PC-9 (cell line): ENCODE measurements at regions not wholly inside any gene's neighbourhood (a gene's known extent, or its start where the extent isn't known, plus 50 kb on each side); places are given as distances from the start of the nearest gene placed in this dataset.

Experiments used
- BruUV-seq: library from RNA; stranded (reverse); fragments of 400-500 nt; replicated peaks from 2 replicates; lab custom pipeline; 2021; lab: Mats Ljungman, UMichigan
- CTCF ChIA-PET: fragments of 300-600 bp; sonication (Branson Sonifier 250); formaldehyde crosslinking; loops from one replicate; lab custom pipeline; 2022; ENCODE audit warnings: antibody characterized with exemption; lab: Charles Lee
- POLR2A ChIA-PET: fragments of 300-600 bp; sonication (Branson Sonifier 250); formaldehyde crosslinking; loops from one replicate; lab custom pipeline; 2022; ENCODE audit warnings: antibody characterized with exemption; ENCODE audit not compliant: unreplicated experiment; lab: Charles Lee
- DNase-seq, 2 experiments: peaks; one replicate each; pipeline versions ENCODE4 v3.0.0 to v3.0.0-alpha.2; 2015 to 2022; ENCODE audit warnings: mixed read lengths in 1 of 2
- H2AFZ ChIP-seq: fragments of 200-600 bp; sonication (generic); 2 replicates; pipeline ENCODE4 v1.8.1; 2017; ENCODE audit warnings: antibody characterized with exemption
- H3F3A ChIP-seq: fragments of 200-600 bp; sonication (generic); 2 replicates; pipeline ENCODE4 v1.8.1; 2017; ENCODE audit warnings: antibody characterized with exemption, mild to moderate bottlenecking, low read depth; ENCODE audit not compliant: insufficient read depth
- H3K27ac ChIP-seq: fragments of 200-600 bp; sonication (generic); 2 replicates; pipeline ENCODE4 v1.6.1; 2016; ENCODE audit warnings: mixed run types
- H3K27me3 ChIP-seq: fragments of 200-600 bp; sonication (generic); 2 replicates; pipeline ENCODE4 v1.6.1; 2016; ENCODE audit warnings: low read depth, mixed run types; ENCODE audit not compliant: insufficient read depth
- H3K36me3 ChIP-seq: fragments of 200-600 bp; sonication (generic); 2 replicates; pipeline ENCODE4 v1.6.1; 2016; ENCODE audit warnings: low read depth, mixed run types
- H3K4me1 ChIP-seq: fragments of 200-600 bp; sonication (generic); replicated peaks from 2 replicates; pipeline ENCODE4 v1.6.1; 2016; ENCODE audit warnings: mixed run types; ENCODE audit not compliant: insufficient read depth
- H3K4me2 ChIP-seq: fragments of 200-600 bp; sonication (generic); 2 replicates; pipeline ENCODE4 v1.6.1; 2017; ENCODE audit warnings: mixed run types
- H3K4me3 ChIP-seq: fragments of 200-600 bp; sonication (generic); 2 replicates; pipeline ENCODE4 v1.6.1; 2016; ENCODE audit warnings: mixed run types
- H3K79me2 ChIP-seq: fragments of 200-600 bp; sonication (generic); 2 replicates; pipeline ENCODE4 v1.6.1; 2017; ENCODE audit warnings: low read depth, mixed run types
- H3K9me2 ChIP-seq: fragments of 200-600 bp; sonication (generic); 2 replicates; pipeline ENCODE4 v1.8.1; 2017; ENCODE audit warnings: mild to moderate bottlenecking; ENCODE audit not compliant: insufficient read depth
- H3K9me3 ChIP-seq: fragments of 200-600 bp; sonication (generic); 2 replicates; pipeline ENCODE4 v1.8.1; 2016; ENCODE audit warnings: low read depth; ENCODE audit not compliant: insufficient read depth
- H4K20me1 ChIP-seq: fragments of 200-600 bp; sonication (generic); 2 replicates; pipeline ENCODE4 v1.8.1; 2017; ENCODE audit not compliant: insufficient read depth
- EZH2 ChIP-seq: fragments of 200-600 bp; sonication (generic); IDR thresholded peaks from 2 replicates; pipeline ENCODE4 v1.8.0; 2017; ENCODE audit warnings: antibody characterized with exemption, low read depth
- intact Hi-C: fragments of 100-400 bp; cut with micrococcal nuclease; formaldehyde crosslinking; loops from one replicate; pipeline ENCODE4 v1.10.0; 2022; ENCODE audit not compliant: unreplicated experiment
- TF ChIP-seq, protein P1 (sequence below): fragments of 200-600 bp; sonication (generic); conservative IDR thresholded peaks from 2 replicates; pipeline ENCODE4 v1.6.1; 2017; ENCODE audit warnings: mixed run types, antibody characterized with exemption, mild to moderate bottlenecking, moderate library complexity

- Histone ChIP-seq H3K79me2 (no peaks in the 10 kb centered on the region), H3K4me2 (no peak overlapping the region), H3K4me1 (no peaks in the 10 kb centered on the region), H3K9me3 (no peaks in the 10 kb centered on the region), H3K4me3 (no peak overlapping the region), H3K9me2 (no peaks in the 10 kb centered on the region), H4K20me1 (no peaks in the 10 kb centered on the region), H3F3A (no peaks in the 10 kb centered on the region), H3K27ac (no peak overlapping the region), H3K36me3 (no peaks in the 10 kb centered on the region), H2AFZ (no peak overlapping the region), H3K27me3 (peaks cover 44% of the 10 kb centered on the region)
- BruUV-seq, result no TSS peak
- TF ChIP-seq, protein P1, sequence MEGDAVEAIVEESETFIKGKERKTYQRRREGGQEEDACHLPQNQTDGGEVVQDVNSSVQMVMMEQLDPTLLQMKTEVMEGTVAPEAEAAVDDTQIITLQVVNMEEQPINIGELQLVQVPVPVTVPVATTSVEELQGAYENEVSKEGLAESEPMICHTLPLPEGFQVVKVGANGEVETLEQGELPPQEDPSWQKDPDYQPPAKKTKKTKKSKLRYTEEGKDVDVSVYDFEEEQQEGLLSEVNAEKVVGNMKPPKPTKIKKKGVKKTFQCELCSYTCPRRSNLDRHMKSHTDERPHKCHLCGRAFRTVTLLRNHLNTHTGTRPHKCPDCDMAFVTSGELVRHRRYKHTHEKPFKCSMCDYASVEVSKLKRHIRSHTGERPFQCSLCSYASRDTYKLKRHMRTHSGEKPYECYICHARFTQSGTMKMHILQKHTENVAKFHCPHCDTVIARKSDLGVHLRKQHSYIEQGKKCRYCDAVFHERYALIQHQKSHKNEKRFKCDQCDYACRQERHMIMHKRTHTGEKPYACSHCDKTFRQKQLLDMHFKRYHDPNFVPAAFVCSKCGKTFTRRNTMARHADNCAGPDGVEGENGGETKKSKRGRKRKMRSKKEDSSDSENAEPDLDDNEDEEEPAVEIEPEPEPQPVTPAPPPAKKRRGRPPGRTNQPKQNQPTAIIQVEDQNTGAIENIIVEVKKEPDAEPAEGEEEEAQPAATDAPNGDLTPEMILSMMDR, result no peak
- no peak for TF ChIP-seq EZH2
- intact Hi-C loops, result no loop called here
- ChIA-PET CTCF (no interaction called here), POLR2A (no interaction called here)
- DNase-seq, result no peak
Measured at GRCh38 chr15:29618586-29618985, 203.7 kb downstream of the TJP1 start.

DNA sequence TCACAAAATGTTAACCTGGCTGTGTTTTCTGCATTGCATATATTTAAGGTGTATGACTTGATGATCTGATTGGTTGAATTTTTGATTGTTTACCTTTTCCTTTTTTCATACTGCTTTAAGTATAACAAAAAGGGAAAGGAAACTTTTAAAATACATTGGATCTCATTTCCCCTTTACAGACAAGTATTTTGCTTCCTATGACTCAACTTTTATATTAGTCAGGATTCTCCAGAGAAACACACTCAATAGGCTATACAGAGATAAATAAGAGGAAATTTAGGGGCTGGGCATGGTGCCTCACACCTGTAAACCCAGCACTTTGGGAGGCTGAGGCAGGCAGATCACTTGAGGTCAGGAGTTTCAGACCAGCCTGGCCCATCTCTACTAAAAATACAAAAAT lies 205.8 kb downstream of the TJP1 start:
- Histone ChIP-seq H3K27ac (no peak overlapping the region), H2AFZ (no peak overlapping the region), H3K79me2 (no peaks in the 10 kb centered on the region), H3F3A (no peaks in the 10 kb centered on the region), H4K20me1 (no peaks in the 10 kb centered on the region), H3K4me2 (no peak overlapping the region), H3K36me3 (no peaks in the 10 kb centered on the region), H3K9me3 (no peaks in the 10 kb centered on the region), H3K9me2 (no peaks in the 10 kb centered on the region), H3K4me3 (no peak overlapping the region), H3K4me1 (no peaks in the 10 kb centered on the region), H3K27me3 (peaks cover 45% of the 10 kb centered on the region)
- CTCF ChIA-PET, result no interaction called here
- BruUV-seq, result no TSS peak
- no peak for DNase-seq
- TF ChIP-seq, protein P1, result no peak
- no peak for TF ChIP-seq EZH2
- intact Hi-C loops, result no loop called here
- POLR2A ChIA-PET, result no interaction called here

GRCh38 chr15:29615791-29616190 lies 206.5 kb downstream of the TJP1 start:
- CTCF ChIA-PET, result no interaction called here

More at GRCh38 chr15:29615791-29616190, 206.5 kb downstream of the TJP1 start:
- intact Hi-C loops, result no loop called here
- BruUV-seq, result no TSS peak
- no peaks in the 10 kb centered on the region for H3K36me3 ChIP-seq
- H3K9me3 ChIP-seq, result no peaks in the 10 kb centered on the region
- no peak overlapping the region for H3K27ac ChIP-seq
- no peaks in the 10 kb centered on the region for H4K20me1 ChIP-seq
- TF ChIP-seq, protein P1, result no peak
- TF ChIP-seq EZH2, result no peak
- H3K9me2 ChIP-seq, result no peaks in the 10 kb centered on the region
- no peak overlapping the region for H3K4me3 ChIP-seq
- H3K27me3 ChIP-seq, result peaks cover 50% of the 10 kb centered on the region
- H3K4me2 ChIP-seq, result no peak overlapping the region
- no peak for DNase-seq
- H2AFZ ChIP-seq, result no peak overlapping the region
- no peaks in the 10 kb centered on the region for H3F3A ChIP-seq
- H3K4me1 ChIP-seq, result no peaks in the 10 kb centered on the region
- H3K79me2 ChIP-seq, result no peaks in the 10 kb centered on the region
- POLR2A ChIA-PET, result no interaction called here
